GM18502 (cell line): ENCODE measurements at regions not wholly inside any gene's neighbourhood (a gene's known extent, or its start where the extent isn't known, plus 50 kb on each side); places are given as distances from the start of the nearest gene placed in this dataset.

Source experiments
- ATAC-seq: cut with Tn5 transposase; IDR thresholded peaks from one replicate; pipeline ENCODE4 v1.9.1; 2021; ENCODE audit warnings: mild to moderate bottlenecking; ENCODE audit not compliant: unreplicated experiment, poor library complexity

GRCh38 chr3:43210049-43211027 lies 76.0 kb upstream of the SNRK start:
- no peak for ATAC-seq

- no peak for ATAC-seq
Observed at GRCh38 chr3:43207628-43208085, 78.7 kb upstream of the SNRK start.

- ATAC-seq = no peak
Observed at GRCh38 chr3:43206632-43207031, 79.7 kb upstream of the SNRK start.

- no peak for ATAC-seq
Observed at GRCh38 chr3:43206105-43206504, 80.2 kb upstream of the SNRK start.

- no peak for ATAC-seq
Observed at GRCh38 chr3:43203022-43203421, 83.3 kb upstream of the SNRK start.

- no peak for ATAC-seq
Observed at GRCh38 chr3:43201581-43201980, 84.8 kb upstream of the SNRK start.

GRCh38 chr3:43199645-43200306 lies 86.6 kb upstream of the SNRK start:
- ATAC-seq = no peak

GRCh38 chr3:43198791-43199644 lies 87.3 kb upstream of the SNRK start:
- no peak for ATAC-seq

- ATAC-seq = no peak
Observed at GRCh38 chr3:43198301-43198700, 88.0 kb upstream of the SNRK start.

- no peak for ATAC-seq
Observed at GRCh38 chr3:43197181-43197580, 89.2 kb upstream of the SNRK start.

GRCh38 chr3:43196721-43197120 lies 89.6 kb upstream of the SNRK start:
- ATAC-seq = no peak

GRCh38 chr3:43195115-43195498 lies 89.2 kb upstream of the POMGNT2 start:
- ATAC-seq = no peak

GRCh38 chr3:43194490-43195114 lies 88.7 kb upstream of the POMGNT2 start:
- no peak for ATAC-seq

- no peak for ATAC-seq
Observed at GRCh38 chr3:43194069-43194468, 88.2 kb upstream of the POMGNT2 start.

- no peak for ATAC-seq
Observed at GRCh38 chr3:43192028-43192427, 86.1 kb upstream of the POMGNT2 start.

- ATAC-seq = no peak
Observed at GRCh38 chr3:43191116-43191515, 85.2 kb upstream of the POMGNT2 start.

- no peak for ATAC-seq
Observed at GRCh38 chr3:43190670-43191069, 84.8 kb upstream of the POMGNT2 start.

- ATAC-seq = no peak
Observed at GRCh38 chr3:43187836-43188479, 82.1 kb upstream of the POMGNT2 start.

- no peak for ATAC-seq
Observed at GRCh38 chr3:43185983-43186314, 80.1 kb upstream of the POMGNT2 start.
